KMS-11 (cell line): ENCODE measurements at regions not wholly inside any gene's neighbourhood (a gene's known extent, or its start where the extent isn't known, plus 50 kb on each side); places are given as distances from the start of the nearest gene placed in this dataset.

ENCODE experiments used
- H2AFZ ChIP-seq: fragments of 200-600 bp; sonication (generic); 2 replicates; pipeline ENCODE4 v1.6.1; 2016; ENCODE audit warnings: antibody characterized with exemption, mixed run types, low read depth
- H3K27ac ChIP-seq: fragments of 200-600 bp; sonication (generic); 2 replicates; pipeline ENCODE4 v1.6.1; 2016; ENCODE audit warnings: mild to moderate bottlenecking, mixed run types
- H3K27me3 ChIP-seq: fragments of 200-600 bp; sonication (generic); 2 replicates; pipeline ENCODE4 v1.6.1; 2017; ENCODE audit warnings: mild to moderate bottlenecking, low read depth, mixed run types, moderate library complexity; ENCODE audit not compliant: insufficient read depth
- H3K36me3 ChIP-seq: fragments of 200-600 bp; sonication (generic); 2 replicates; pipeline ENCODE4 v1.6.1; 2017; ENCODE audit warnings: mild to moderate bottlenecking, mixed run types; ENCODE audit not compliant: insufficient read depth
- H3K4me1 ChIP-seq: fragments of 200-600 bp; sonication (generic); 2 replicates; pipeline ENCODE4 v1.6.1; 2016; ENCODE audit warnings: mild to moderate bottlenecking, low read depth, mixed run types; ENCODE audit not compliant: poor library complexity, severe bottlenecking
- H3K4me2 ChIP-seq: fragments of 200-600 bp; sonication (generic); 2 replicates; pipeline ENCODE4 v1.7.0; 2016; ENCODE audit warnings: mild to moderate bottlenecking, mixed run types
- H3K4me3 ChIP-seq: fragments of 200-600 bp; sonication (generic); IDR thresholded peaks from 2 replicates; pipeline ENCODE4 v1.6.1; 2017; ENCODE audit warnings: low read depth, low read length, mixed read lengths; ENCODE audit not compliant: insufficient read depth
- H3K79me2 ChIP-seq: fragments of 200-600 bp; sonication (generic); 2 replicates; pipeline ENCODE4 v1.6.1; 2016; ENCODE audit warnings: low read depth, mixed run types; ENCODE audit not compliant: insufficient read depth
- H3K9ac ChIP-seq: fragments of 200-600 bp; sonication (generic); 2 replicates; pipeline ENCODE4 v1.6.1; 2016; ENCODE audit warnings: mild to moderate bottlenecking, mixed run types
- H4K20me1 ChIP-seq: fragments of 200-600 bp; sonication (generic); 2 replicates; pipeline ENCODE4 v1.6.1; 2016; ENCODE audit warnings: mild to moderate bottlenecking, mixed run types; ENCODE audit not compliant: insufficient read depth
- CTCF ChIP-seq: fragments of 200-600 bp; sonication (generic); conservative IDR thresholded peaks from 2 replicates; pipeline ENCODE4 v1.6.1; 2017; ENCODE audit warnings: low read depth, mild to moderate bottlenecking, antibody characterized with exemption, low read length, moderate library complexity, mixed read lengths

- Histone ChIP-seq H3K36me3 (no peaks in the 10 kb centered on the region), H3K4me1 (no peaks in the 10 kb centered on the region), H3K9ac (no peak overlapping the region), H2AFZ (no peak overlapping the region), H3K4me2 (no peak overlapping the region), H3K27ac (no peak overlapping the region), H4K20me1 (no peaks in the 10 kb centered on the region), H3K27me3 (no peaks in the 10 kb centered on the region), H3K79me2 (no peaks in the 10 kb centered on the region), H3K4me3 (no peak overlapping the region)
- no peak for TF ChIP-seq CTCF
Observed at GRCh38 chr4:62226082-62226481, 1026.0 kb downstream of the ADGRL3 start.

GRCh38 chr4:62222121-62222520 is 1022.0 kb downstream of the ADGRL3 start:
- no peaks in the 10 kb centered on the region for H3K36me3 ChIP-seq
- no peaks in the 10 kb centered on the region for H4K20me1 ChIP-seq
- no peaks in the 10 kb centered on the region for H3K79me2 ChIP-seq
- H3K4me2 ChIP-seq = no peak overlapping the region
- H3K27me3 ChIP-seq = no peaks in the 10 kb centered on the region
- H3K4me3 ChIP-seq = no peak overlapping the region
- no peaks in the 10 kb centered on the region for H3K4me1 ChIP-seq
- TF ChIP-seq CTCF = no peak
- no peak overlapping the region for H3K27ac ChIP-seq
- no peak overlapping the region for H2AFZ ChIP-seq
- H3K9ac ChIP-seq = no peak overlapping the region

GRCh38 chr4:62210486-62210885 is 1010.4 kb downstream of the ADGRL3 start:
- Histone ChIP-seq H3K27ac (no peak overlapping the region), H3K4me1 (no peaks in the 10 kb centered on the region), H3K4me3 (no peak overlapping the region), H3K36me3 (no peaks in the 10 kb centered on the region; the same call in 1 of the 2 replicates), H3K9ac (no peak overlapping the region), H3K4me2 (no peak overlapping the region), H4K20me1 (no peaks in the 10 kb centered on the region), H3K27me3 (no peaks in the 10 kb centered on the region), H2AFZ (no peak overlapping the region), H3K79me2 (no peaks in the 10 kb centered on the region)
- no peak for TF ChIP-seq CTCF

GRCh38 chr4:62209757-62210485 is 1009.8 kb downstream of the ADGRL3 start:
- Histone ChIP-seq H4K20me1 (no peaks in the 10 kb centered on the region), H3K27ac (no peak overlapping the region), H3K36me3 (no peaks in the 10 kb centered on the region; the same call in 1 of the 2 replicates), H3K27me3 (no peaks in the 10 kb centered on the region), H2AFZ (no peak overlapping the region), H3K79me2 (no peaks in the 10 kb centered on the region), H3K9ac (no peak overlapping the region), H3K4me1 (no peaks in the 10 kb centered on the region), H3K4me2 (no peak overlapping the region), H3K4me3 (no peak overlapping the region)
- no peak for TF ChIP-seq CTCF
